Thyroid gland (tissue), 4 donors: ENCODE measurements at regions not wholly inside any gene's neighbourhood (a gene's known extent, or its start where the extent isn't known, plus 50 kb on each side); places are given as distances from the start of the nearest gene placed in this dataset.

Source experiments
- CTCF ChIP-seq, 6 experiments: fragments of 200-600 bp in 3 of 6; fragments of 450-650 bp in 3 of 6; sonication (generic) in 3 of 6; IDR thresholded peaks; one replicate each; pipeline ENCODE4 v1.5.1; 2016 to 2019; ENCODE audit warnings: antibody characterized with exemption in 6 of 6, mild to moderate bottlenecking in 2 of 6, inconsistent platforms in 1 of 6, moderate library complexity in 1 of 6
- POLR2A ChIP-seq, 2 donors: fragments of 450-650 bp; IDR thresholded peaks; one replicate each; pipeline ENCODE4 v1.6.1; 2017; ENCODE audit warnings: antibody characterized with exemption in 2 of 2, mild to moderate bottlenecking in 2 of 2, moderate library complexity in 1 of 2

GRCh38 chr3:148021381-148021780, 612.2 kb downstream of the ZIC1 start:
- TF ChIP-seq POLR2A (IDR thresholded peaks at IDR 0.05) (no peak), CTCF (IDR thresholded peaks at IDR 0.05) (no peak)
